HG02885 (cell line): ENCODE measurements at regions not wholly inside any gene's neighbourhood (a gene's known extent, or its start where the extent isn't known, plus 50 kb on each side); places are given as distances from the start of the nearest gene placed in this dataset.
"Not testable (repeated sequence)": the region's sequence is repeated elsewhere in the genome, so short reads cannot be mapped to it uniquely, and the experiment has no call there.

Experiments
- ATAC-seq: cut with Tn5 transposase; IDR thresholded peaks from one replicate; pipeline ENCODE4 v1.9.1; 2021; ENCODE audit warnings: mild to moderate bottlenecking; ENCODE audit not compliant: unreplicated experiment, poor library complexity

DNA sequence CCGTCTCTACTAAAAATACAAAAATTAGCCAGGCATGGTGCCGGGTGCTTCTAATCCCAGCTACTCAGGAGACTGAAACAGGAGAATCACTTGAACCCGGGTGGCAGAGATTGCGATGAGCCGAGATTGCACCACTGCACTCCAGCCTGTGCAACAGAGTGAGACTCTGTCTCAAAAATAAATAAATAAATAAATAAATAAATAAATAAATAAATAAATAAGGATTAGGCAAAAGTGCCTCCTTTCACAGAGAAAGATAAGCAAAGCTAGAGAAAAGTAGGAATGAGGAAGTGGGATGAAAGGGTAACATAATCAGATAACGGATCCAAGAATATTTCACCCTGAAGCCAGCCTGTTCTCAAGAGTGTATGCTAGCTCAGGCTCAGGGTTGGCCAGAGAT is 869.6 kb upstream of the AUTS2 start:
- ATAC-seq, result not testable (repeated sequence)

DNA sequence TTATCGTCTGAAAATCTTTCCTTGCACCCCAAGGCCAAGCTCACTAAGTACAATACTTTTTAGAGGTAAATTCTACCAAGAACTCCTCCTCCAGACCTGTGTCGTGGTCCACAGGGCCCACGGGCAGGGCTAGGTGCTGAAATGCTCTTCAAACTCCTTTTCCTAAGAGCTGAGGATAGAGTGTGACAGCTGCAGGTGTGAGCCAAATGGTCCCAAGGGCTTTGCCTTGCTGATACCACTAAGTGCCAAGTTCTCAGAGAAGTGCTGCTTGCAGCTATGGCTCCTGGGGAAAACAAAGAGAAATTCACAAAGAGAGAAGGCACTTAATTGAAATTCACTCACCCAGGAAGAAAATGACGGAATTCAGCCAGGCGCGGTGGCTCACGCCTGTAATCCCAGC is 868.9 kb upstream of the AUTS2 start:
- ATAC-seq, result no peak

DNA sequence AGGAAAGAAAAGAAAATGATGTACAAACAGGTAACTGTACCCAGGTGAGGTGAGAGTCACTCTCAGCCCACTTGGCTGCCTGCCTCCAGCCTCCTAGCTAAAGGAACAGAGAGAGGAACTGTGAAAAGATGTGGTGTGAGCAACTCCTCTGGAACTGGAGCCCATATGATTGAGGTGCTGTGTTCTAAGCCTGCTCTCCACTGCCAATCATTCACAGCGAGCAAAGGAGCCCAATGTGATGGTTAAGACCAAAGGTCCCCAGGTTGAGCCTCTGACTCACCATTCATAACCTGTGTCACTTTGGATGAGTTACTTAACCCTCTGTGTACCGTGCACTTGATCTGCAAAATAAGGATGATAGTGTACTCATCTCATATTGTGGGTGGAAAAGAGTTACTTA is 868.1 kb upstream of the AUTS2 start:
- ATAC-seq, result no peak

DNA sequence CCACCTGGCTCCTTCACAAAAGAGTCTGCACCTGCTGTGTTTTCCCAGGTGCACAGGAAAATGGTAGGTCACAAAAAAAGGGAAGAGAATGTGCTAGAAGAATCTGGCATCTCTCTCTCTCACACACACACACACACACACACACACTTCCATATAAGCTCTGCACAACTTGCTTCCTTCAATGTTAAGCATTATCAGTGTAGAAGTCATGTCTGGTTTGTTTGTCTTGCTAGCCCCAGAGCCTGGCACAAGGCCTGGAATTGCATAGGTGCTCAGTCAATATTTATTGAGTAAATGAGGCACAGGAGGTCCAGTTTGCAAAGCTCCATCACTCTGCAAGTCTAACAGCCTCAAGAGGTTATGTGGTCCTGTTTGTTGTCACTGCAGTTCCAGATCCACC is 867.3 kb upstream of the AUTS2 start:
- no peak for ATAC-seq

DNA sequence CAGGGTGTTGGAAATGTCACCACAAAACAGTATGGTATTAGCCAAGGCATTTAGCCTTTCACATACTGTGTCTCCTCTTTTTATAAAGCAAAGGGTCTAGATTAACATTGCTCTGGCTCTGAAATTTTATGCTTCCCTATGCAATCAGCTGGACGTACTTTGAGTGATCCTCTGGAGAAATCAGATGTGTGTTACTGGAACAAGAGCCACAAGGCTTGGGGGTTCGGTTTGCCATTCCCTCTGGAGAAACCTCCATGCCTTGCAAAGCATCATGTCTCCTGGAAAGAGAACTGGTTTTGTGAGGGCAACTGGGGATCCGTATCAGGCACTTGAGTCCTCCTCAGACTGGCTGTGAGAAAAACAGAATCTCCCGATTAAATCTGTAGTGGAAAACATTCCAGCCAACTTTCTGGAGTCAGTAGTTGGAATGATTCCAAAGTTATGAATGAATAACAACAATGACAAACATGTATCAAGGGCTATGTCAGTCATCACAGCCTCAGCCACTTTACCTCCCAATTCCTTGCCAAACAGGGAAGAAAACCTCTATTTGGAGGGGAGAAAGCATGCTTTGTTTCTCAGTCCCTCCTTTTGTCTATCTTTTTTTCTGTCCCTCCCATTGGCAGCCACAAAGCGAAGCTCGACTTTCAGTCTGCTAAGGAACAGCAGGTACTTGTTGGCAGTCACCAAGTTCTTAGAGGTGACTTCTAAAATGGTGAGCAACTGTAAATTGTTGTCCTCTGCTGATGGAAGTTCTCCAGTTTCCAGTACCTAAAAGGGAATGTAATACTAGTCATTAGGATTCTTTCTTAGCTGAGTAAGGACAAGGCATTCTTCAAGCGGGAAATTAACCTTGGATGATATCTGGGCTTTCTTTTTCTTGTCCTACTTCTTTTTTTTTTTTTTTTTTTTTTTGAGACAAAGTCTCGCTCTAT is 864.8 kb upstream of the AUTS2 start:
- ATAC-seq, result no peak

DNA sequence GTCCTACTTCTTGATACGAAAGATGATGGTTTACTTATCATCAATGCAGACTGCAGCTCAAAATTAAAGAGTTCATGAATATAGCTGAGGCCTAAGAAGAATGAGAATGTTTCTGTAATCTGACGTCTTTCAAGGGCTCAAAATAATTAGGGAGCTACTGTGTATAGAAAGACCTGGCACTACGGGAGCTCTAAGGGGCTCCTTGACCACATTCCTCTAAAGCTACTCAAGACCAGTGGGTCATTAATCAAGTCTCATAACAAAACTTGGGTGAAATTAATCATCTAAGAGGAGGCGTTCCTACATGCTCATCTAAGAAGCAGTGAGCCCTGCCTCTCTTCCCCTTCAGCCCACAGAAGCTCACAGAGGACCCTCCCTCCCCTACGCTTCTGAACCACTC is 863.8 kb upstream of the AUTS2 start:
- ATAC-seq, result no peak

DNA sequence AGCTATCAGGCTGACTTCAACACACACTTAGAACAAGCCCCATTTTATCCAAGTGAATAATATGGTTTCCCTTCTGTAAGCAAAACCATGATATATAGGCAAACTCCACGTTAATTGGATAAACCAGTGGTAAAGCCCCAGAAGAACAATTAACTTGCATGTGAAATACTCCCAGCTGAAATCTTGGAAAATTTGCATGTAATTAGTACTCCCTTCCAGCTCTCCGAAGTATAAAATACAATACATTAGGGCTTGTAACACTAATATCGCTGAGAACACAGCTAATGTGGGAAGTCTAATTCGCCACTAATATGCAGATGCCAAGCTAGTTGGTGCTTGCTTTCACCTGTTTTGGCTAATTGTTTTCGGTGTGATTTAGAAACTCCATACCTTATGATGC is 859.0 kb upstream of the AUTS2 start:
- ATAC-seq, result no peak

DNA sequence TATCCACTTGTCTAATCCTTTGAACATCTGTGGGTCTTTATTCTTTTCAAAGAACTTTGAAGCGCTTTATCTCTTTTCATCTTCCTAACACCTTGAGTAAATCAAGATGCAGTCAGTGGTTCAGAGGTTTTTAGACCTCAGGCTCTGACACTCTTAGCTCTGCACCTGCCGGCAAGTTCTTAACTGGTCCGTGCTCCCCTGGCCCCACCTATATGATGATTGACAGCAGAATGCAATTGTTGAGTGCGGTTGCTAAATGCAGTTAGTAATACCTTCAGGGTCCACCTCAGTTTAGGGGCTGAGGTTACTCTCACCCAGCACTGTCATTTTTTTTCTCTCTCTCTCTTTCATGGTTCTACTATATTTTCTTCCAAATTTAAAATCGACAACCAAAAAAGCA is 854.2 kb upstream of the AUTS2 start:
- no peak for ATAC-seq

DNA sequence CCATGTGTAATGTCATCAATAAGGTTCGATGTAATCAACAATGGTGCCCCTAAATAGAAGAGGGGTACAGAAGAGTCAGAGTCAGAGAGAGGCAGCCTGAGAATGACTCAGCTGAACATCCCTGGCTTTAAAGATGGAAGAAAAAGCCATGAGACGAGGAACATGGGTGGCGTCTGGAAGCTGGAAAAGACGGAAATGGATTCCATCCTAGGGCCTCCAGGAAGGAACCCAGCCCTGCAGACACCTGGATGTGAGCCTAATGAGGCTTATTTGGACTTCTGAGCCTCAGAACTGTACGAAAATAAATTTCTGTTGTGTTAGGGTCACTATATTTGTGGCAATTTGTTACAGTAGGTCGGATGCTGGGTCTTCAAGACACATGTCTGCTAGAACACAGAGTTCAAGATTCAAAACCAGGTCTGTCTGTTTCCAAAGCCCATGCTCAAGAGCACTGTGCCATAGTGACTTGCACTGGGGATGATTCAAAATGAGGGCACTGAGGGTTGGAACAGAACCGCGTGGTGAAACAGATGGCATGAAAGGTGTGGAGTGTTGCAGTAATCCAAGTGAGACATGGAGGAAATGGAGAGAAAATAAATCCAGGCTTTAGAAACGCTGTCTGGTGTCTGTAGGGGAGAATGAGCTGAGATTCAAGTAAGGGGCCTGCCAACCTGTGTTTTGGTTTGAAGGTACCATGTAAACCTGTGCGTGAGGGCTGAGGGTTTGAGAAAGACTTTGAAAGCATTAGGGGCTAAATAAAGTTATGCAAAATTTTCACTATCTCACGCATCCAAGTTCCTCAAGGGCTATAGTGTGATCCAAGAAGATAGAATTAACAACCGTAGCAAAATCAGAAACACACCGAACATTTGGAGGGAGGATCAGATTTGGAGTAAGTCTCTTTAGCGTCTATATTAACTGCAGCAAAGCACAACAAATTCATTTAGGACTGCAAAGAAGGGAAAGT is 849.1 kb upstream of the AUTS2 start:
- no peak for ATAC-seq

DNA sequence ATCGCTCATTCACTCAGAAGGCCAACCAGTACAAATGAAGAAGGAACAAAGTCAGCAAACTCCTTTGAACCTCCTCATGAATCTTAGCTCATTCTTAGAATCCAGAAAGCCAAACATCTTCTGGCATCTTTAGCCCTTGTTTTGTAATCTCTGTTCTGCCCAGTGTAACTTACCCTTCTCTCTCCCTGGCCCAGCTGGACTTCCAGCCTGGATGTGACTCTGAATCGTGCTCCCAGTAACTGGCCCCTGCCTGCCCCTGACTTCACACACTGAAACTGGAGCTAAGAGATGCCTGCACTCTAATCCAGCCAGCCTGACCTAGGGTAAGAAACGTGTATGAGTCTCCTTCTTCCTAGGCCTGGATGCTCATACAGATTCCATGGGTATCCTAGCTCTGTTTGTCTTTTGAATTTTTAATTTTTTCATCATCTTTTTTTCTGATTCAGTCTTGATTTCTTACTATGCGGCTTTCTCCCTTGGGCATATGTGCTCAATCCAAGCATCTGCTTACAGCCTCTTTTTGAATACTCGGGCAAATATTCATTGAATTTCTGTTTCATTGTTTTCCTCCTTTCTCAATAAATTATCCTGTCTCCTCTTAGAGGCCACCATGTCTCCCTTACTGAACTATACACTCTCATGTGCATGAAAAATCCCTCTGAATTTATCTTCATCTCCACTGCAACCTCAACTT is 845.6 kb upstream of the AUTS2 start:
- ATAC-seq, result no peak

DNA sequence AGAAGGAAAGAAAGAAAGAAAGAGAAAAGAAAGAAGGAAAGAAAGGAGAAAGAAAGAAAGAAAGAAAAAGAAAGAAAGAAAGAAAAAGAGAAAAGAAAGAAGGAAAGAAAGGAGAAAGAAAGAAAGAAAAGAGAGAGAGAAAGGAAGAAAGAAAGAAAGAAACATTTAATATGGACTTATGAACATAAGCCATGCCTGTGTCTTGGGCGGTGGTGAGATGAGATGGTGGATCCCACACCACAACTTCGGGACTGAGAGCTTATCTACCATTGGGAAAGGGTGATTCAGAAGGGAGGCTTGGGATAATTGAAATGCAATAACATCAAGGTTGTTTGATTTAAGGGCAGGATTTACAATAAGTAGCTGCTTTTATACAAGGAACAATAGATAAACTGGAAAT is 843.9 kb upstream of the AUTS2 start:
- no peak for ATAC-seq

DNA sequence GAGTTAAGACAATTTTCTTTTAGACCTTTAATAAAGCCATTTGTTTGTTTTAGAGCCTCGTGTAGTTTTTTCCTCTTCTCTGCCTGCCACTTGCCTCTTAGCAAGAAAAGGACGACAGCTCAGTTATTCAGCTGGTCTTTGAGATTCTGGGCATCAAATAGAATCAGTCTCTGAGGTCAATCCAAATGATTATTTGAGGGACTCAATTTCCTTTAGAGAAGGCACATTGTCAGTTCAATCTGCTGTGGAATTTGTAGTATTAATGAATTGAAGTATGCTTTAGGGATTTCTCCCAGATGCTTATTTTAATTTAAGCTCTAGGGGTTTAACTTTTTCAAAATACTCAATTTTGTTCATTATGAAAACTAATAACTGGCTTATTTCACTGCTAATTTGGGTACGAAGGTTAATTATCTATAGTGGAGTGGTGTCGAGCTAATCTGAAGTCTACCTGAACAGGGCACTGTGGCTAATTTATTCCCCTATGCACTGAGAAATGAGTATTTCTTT is 841.2 kb upstream of the AUTS2 start:
- no peak for ATAC-seq

DNA sequence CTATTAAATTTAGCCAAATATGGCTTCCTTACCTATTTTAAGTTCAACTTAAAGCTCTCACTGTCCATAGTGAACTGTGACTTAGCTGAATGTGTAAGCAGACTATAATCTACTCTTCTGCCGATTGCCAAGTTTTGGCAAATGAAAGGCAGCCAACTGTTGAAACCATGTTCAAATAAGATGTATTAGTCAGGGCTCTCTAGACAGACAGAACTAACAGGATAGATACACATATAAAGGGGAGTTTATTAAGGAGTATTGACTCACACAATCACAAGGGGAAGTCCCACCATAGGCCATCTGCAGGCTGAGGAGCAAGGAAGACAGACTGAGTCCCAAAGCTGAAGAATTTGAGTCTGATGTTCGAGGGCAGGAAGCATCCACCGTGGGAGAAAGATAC is 837.7 kb upstream of the AUTS2 start:
- no peak for ATAC-seq

DNA sequence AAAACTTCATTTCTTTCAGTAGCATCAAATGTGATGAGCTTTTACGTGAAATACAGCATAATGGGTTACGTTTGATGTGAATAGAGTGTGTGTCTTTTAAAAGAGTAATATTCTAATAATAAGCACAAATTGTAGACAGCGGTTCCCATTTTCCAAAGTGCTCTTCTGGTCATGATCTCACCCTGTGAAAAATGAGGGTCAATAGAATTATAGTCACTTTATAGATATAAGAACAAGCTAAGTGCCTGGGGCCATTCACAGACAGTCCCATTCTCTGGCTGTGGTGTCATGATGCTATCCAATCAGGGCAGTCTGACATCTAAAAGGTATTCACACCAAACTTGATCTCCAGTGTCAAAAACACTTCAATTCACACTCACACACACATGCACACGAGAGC is 830.8 kb upstream of the AUTS2 start:
- ATAC-seq, result no peak

DNA sequence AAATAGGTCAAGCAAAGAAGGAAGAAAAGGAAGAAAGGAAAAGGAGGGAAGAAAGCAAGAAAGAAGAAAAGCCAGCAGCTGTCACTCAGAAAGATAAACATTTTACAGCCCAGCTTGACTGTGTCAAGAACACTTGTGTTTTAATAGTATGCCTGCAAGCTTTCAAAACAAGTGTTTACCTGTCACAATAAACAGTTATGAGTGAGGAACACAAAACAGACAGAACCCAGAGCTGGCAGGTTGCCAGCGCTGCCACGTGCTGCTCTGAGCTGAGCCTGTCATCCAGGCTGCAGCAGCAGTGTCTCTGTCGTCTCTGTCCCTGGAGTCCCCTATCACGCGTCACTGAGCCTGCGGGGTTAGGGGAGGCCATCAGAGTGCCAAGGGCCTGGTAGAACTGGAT is 827.6 kb upstream of the AUTS2 start:
- ATAC-seq, result no peak

DNA sequence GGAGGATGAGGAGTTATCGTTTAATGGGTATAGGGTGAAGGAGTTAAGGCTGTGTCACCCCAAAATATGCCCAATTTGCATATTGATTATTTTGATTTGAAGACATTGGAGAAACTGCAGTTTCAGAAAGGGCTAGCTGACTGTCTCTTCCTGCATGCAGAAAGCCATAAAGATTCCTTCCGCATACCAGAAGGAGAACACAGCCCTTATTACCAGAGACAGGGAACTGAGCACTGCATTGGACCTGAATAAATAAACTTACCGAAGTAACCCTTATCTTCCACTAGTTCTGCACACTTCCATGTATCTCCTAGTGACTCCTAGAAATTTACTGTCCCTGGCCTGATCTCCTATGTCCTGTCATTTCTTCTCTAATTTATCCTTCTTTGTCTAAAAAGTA is 821.9 kb upstream of the AUTS2 start:
- no peak for ATAC-seq

DNA sequence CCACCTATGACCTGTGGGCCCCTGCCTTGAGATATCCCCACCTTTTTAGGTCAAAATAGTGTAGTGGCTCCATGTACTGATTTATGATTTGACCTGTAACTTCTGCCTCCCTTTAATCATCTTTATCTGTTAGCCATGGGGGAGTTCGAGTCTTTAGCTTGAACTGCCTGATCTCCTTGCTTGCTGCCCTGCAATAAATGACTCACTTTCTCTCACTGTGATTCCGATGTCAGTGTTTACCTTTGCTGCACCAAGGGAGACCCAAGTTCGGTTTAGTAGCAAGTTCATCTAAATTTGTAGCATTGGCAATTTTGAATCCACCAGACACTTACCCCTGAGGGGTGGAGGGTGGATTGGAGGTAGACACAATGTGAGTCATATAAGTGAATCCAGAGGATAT is 814.6 kb upstream of the AUTS2 start:
- ATAC-seq, result no peak

DNA sequence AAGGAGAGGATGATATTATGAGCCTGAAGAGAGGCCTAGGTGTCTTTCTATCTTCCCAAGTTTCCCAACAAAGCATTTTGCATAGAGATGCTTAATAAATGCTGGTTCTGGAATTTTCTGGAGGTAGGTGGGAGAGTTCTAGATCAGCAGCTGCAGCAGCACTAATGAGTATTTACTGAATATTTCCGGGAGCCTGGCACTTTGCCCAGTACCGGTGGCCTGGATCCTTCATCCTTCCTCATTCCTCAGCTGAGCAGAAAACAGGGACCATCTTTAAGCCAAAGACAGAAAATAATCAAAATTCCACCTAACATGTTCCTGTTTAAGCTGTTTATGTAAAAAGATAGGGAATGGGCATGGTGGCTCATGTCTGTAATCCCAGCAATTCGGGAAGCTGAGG is 813.2 kb upstream of the AUTS2 start:
- no peak for ATAC-seq

DNA sequence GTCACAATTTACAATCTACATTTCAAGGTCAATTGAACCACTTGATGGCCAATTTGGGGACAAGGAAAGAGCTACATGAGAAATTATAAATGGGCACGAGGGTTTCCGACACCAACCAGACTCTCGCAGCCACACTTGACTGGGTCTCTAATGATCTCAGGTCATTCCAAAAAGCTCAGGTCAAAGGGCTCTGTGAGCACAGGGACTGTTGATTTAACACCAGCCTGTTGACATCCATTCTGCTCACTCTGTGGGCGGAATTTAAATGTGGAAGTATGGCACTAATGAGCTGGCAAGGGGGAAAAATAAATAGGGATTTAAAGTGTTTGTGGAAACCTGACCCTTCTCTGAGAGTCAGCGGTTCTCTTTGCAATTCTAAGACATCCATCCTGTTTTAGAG is 810.7 kb upstream of the AUTS2 start:
- ATAC-seq, result no peak

DNA sequence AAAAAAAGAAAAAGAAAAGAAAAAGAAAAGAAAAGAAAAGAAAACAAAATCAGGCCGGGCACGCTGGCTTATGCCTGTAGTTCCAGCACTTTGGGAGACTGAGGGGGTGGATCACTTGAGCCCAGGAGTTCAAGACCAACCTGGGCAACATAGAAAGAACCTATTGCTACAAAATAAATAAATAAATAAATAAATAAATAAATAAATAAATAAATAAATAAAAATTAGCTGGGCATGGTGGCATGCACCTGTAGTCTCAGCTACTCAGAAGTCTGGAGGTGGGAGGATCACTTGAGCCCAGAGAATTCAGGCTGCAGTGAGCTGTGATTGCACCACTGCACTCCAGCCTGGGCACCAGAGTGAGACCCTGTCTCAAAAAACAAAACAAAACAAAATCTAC is 809.7 kb upstream of the AUTS2 start:
- not testable (repeated sequence) for ATAC-seq

DNA sequence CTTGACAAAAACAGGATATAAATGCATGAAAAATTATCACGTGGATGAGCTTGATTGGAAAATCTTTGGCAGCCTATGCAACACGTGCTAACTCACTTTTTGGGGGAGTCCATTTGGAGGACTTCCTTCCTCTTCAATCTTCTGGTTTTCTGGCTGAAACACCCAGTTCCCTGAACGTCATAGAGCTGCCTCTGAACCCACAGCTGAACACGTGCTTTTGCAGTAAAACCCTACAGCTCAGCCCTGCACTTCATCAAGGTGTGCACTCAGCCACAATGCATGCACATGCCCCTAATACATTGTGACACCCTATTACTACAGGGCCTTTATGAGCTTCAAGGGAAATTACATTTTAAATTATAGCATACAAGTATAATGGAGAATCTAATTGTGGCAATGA is 808.7 kb upstream of the AUTS2 start:
- no peak for ATAC-seq
